ENCODE measurements at regions not wholly inside any gene's neighbourhood (a gene's known extent, or its start where the extent isn't known, plus 50 kb on each side); places are given as distances from the start of the nearest gene placed in this dataset.
"Not testable (repeated sequence)": the region's sequence is repeated elsewhere in the genome, so short reads cannot be mapped to it uniquely, and the experiment has no call there.

GRCh38 chr9:78905986-78906755 lies 609.2 kb downstream of the PSAT1 start:
- Mint-ChIP-seq H3K36me3 (no peaks in the 10 kb centered on the region), H3K27me3 (ENCODE audit: low read depth in 2 of 2) (no peaks in the 10 kb centered on the region), H3K9me3 (peaks cover 6 to 14% of the 10 kb centered on the region in 2 donors), H3K27ac (no peak overlapping the region), H3K4me1 (no peaks in the 10 kb centered on the region), H3K4me3 (no peak overlapping the region)
- intact Hi-C loops (cut with micrococcal nuclease) = no loop called here
- H3K27me3 ChIP-seq (ENCODE audit: control insufficient read depth, insufficient read depth, low read length) = no peaks in the 10 kb centered on the region
- no peak for ATAC-seq
- H3K4me3 ChIP-seq (ENCODE audit: low read length) = no peak overlapping the region
- no peaks in the 10 kb centered on the region for H3K4me1 ChIP-seq (ENCODE audit: control insufficient read depth, insufficient read depth, low read length)
- TF ChIP-seq CTCF (IDR thresholded peaks at IDR 0.05) = no peak
- H3K27ac ChIP-seq (ENCODE audit: low read length) = no peak overlapping the region
- no peaks in the 10 kb centered on the region for H3K9me3 ChIP-seq (ENCODE audit: control insufficient read depth, insufficient read depth, low read length)
- H3K36me3 ChIP-seq (ENCODE audit: control insufficient read depth, insufficient read depth, low read length) = no peaks in the 10 kb centered on the region
- 62% methylated on average over 2 of the region's 5 CpGs for WGBS (ENCODE audit: insufficient coverage)
- DNase-seq = no peak

- ATAC-seq (no peak), DNase-seq (no peak)
- no peaks in the 10 kb centered on the region for H3K36me3 Mint-ChIP-seq
- WGBS (ENCODE audit: insufficient coverage) = no CpG with 5 or more reads among the region's 2 CpGs
- Histone ChIP-seq H3K4me1 (ENCODE audit: control insufficient read depth, insufficient read depth, low read length) (no peaks in the 10 kb centered on the region), H3K4me3 (ENCODE audit: low read length) (no peak overlapping the region), H3K9me3 (ENCODE audit: control insufficient read depth, insufficient read depth, low read length) (no peaks in the 10 kb centered on the region), H3K27ac (ENCODE audit: low read length) (no peak overlapping the region), H3K27me3 (ENCODE audit: control insufficient read depth, insufficient read depth, low read length) (no peaks in the 10 kb centered on the region), H3K36me3 (ENCODE audit: control insufficient read depth, insufficient read depth, low read length) (no peaks in the 10 kb centered on the region)
- peaks cover 6 to 14% of the 10 kb centered on the region in 2 donors for H3K9me3 Mint-ChIP-seq
- no peaks in the 10 kb centered on the region for H3K27me3 Mint-ChIP-seq (ENCODE audit: low read depth in 2 of 2)
- no peaks in the 10 kb centered on the region for H3K4me1 Mint-ChIP-seq
- no peak for TF ChIP-seq CTCF (IDR thresholded peaks at IDR 0.05)
- intact Hi-C loops (cut with micrococcal nuclease) = no loop called here
- H3K27ac Mint-ChIP-seq = no peak overlapping the region
- H3K4me3 Mint-ChIP-seq = no peak overlapping the region
These were observed 612.6 kb downstream of the PSAT1 start for GRCh38 chr9:78909566-78909965.

GRCh38 chr9:78916884-78917283 lies 620.0 kb downstream of the PSAT1 start:
- H3K27me3 ChIP-seq (ENCODE audit: control insufficient read depth, insufficient read depth, low read length); H3K27me3 Mint-ChIP-seq (ENCODE audit: low read depth in 2 of 2); H3K36me3 Mint-ChIP-seq; ATAC-seq; intact Hi-C loops (cut with micrococcal nuclease); H3K36me3 ChIP-seq (ENCODE audit: control insufficient read depth, insufficient read depth, low read length); H3K4me3 ChIP-seq (ENCODE audit: low read length); H3K4me1 ChIP-seq (ENCODE audit: control insufficient read depth, insufficient read depth, low read length); H3K9me3 ChIP-seq (ENCODE audit: control insufficient read depth, insufficient read depth, low read length); H3K27ac Mint-ChIP-seq; H3K4me1 Mint-ChIP-seq; DNase-seq; H3K4me3 Mint-ChIP-seq; H3K27ac ChIP-seq (ENCODE audit: low read length): not testable (repeated sequence)
- H3K9me3 Mint-ChIP-seq = peaks cover 7 to 11% of the 10 kb centered on the region in 2 donors
- 94% methylated on average over 2 of the region's 2 CpGs for WGBS (ENCODE audit: insufficient coverage)

GRCh38 chr9:78918976-78919375 lies 622.1 kb downstream of the PSAT1 start:
- no peak overlapping the region for H3K27ac ChIP-seq (ENCODE audit: low read length)
- intact Hi-C loops (cut with micrococcal nuclease) = no loop called here
- H3K4me1 Mint-ChIP-seq = no peaks in the 10 kb centered on the region
- H3K4me1 ChIP-seq (ENCODE audit: control insufficient read depth, insufficient read depth, low read length) = no peaks in the 10 kb centered on the region
- H3K36me3 ChIP-seq (ENCODE audit: control insufficient read depth, insufficient read depth, low read length) = no peaks in the 10 kb centered on the region
- no peak overlapping the region for H3K27ac Mint-ChIP-seq
- no peak overlapping the region for H3K4me3 ChIP-seq (ENCODE audit: low read length)
- no peak for DNase-seq
- H3K36me3 Mint-ChIP-seq = no peaks in the 10 kb centered on the region
- TF ChIP-seq CTCF (IDR thresholded peaks at IDR 0.05) = no peak
- H3K4me3 Mint-ChIP-seq = no peak overlapping the region
- no peak for ATAC-seq
- no peaks in the 10 kb centered on the region for H3K27me3 ChIP-seq (ENCODE audit: control insufficient read depth, insufficient read depth, low read length)
- 86% methylated on average over 3 of the region's 3 CpGs for WGBS (ENCODE audit: insufficient coverage)
- peaks cover 7 to 8% of the 10 kb centered on the region in 2 donors for H3K9me3 Mint-ChIP-seq
- H3K27me3 Mint-ChIP-seq (ENCODE audit: low read depth in 2 of 2) = no peaks in the 10 kb centered on the region
- no peaks in the 10 kb centered on the region for H3K9me3 ChIP-seq (ENCODE audit: control insufficient read depth, insufficient read depth, low read length)
